Stimulated activated CD8-positive, alpha-beta memory T cell treated with anti-CD3 and anti-CD28 coated beads, Interleukin-15, amount 100 ng/mL, for 4 hours (primary cell): ENCODE measurements at regions not wholly inside any gene's neighbourhood (a gene's known extent, or its start where the extent isn't known, plus 50 kb on each side); places are given as distances from the start of the nearest gene placed in this dataset.

Experiments used
- DNase-seq, 2 donors: peaks; one replicate each; pipeline ENCODE4 v3.0.0-alpha.2; 2020; ENCODE audit warnings: low read depth in 2 of 2

DNA sequence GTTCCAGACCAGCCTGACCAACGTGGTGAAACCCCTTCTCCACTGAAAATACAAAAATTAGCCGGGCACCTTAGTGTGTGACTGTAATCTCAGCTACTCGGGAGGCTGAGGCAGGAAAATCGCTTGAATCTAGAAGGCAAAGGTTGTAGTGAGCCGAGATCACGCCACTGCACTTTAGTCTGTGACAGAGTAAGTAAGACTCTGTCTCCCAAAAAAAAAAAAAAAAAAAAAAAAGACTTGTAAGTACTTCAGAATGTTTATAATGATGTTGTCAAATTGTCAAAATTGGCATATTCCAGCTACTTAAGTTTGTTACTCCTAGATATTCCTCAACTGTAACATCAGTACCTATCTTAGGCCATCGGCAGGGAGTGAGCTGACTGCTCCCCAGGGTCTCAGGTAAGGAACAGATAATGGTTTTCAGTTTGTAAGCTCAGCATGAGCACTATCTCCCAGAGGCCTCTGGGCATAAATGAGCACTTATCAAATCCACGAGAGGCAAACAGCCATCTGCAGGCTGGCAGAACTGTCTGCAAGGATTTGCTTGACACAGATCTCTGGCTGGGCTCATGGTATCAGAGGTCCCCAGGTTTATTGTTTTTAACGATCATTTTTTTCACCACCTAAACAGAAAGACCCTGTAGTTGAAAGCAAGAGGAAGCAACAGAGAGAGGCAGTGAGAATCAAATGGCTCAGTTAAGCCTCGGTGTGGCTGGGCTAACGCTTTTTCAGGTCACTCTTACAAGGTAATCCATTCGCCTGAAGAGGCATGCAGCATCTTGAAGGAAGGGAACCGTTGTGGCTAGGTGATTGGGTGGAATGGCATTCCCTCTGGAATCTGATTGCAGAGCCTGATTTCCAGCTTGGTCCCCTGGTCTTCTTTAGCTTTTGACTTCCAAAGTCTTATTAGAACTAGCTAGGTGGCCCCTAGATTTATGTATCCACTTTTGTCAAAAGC is 115.9 kb downstream of the LY86 start:
- no peak for DNase-seq

DNA sequence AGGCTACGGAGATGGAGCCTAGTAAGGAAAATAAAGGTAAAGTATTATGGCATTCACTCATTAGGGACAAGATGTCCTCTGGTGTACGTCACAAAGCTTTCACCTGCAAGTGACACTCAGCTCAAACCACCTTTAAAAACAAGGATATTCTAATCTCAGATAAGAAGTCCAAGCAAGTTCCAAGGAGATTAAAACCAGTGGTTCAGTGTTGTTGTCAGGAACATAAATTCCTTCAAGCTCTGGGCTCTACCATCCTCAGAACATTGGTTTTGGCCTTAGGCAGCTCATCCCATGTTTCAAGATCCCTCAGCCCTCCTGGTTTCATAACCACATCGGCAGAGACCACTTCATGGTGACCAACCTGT is 116.5 kb downstream of the LY86 start:
- DNase-seq = no peak

DNA sequence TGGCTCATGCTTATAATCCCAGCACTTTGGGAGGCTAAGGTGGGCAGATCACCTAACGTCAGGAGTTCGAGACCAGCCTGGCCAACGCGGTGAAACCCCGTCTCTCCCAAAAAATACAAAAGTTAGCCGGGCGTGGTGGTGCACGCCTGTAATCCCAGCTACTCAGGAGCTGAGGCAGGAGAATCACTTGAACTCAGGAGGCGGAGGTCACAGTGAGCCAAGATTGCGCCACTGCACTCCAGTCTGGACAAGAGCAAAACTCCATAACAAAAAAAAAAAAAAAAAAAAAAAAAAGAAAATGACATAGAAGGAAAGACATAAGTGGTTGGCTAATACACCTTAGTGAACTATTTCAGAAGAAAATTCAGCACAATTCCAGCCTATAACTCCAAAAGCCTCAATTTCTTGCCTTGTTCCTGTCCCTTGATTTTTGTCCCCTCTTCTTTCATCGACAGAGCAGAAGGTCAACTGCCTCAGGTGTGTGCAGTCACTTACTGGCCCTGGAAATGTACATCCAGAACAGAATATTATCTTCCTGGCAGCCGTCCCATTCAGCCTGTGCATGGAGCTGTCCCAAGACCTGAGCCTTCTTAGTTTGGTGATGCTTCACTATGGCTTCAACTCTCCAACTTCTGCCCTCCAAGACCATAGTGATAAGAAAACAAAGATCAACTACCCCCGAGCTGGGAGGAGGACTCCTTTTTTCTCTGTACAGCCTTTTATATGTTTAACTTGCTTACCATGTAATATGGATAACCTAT is 117.6 kb downstream of the LY86 start:
- no peak for DNase-seq

DNA sequence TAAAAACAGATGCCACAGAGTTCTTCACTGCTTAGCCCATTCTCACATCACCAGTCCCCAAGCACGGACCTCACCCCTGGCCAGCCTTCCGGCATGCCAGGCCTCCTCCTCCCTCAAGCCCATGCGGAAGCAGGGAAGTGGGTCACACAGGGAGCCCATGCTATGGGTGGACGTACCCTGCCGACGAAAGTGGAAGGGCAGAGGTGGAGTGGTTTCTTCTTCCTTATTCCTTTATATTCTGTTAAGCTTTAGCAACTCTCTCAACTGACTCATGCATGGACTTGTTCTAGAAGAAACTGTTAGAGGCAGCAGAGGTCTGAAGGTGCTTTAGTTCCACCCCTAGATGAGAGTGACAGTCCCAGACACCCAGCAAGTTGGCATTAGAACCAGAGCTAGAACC is 118.6 kb downstream of the LY86 start:
- no peak for DNase-seq

DNA sequence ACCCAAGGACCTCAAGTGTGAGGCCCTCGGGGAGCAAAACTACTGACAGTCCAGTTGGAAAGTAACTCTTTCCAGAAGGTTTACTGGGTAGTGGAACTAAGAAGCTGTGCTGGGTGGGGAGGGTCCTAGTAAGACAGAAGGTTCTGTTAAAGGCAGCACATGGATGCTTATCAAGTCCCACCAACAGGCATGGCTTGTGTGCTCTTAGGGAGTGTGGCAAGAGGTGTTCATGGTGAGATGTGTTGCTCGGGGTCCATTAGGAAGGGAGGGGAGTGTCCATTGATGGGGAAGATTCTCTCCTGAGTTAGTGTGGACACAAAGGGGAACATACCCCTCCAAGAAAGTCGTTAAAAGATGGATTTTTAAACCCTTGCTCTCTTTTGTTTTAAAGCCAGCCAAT is 120.6 kb downstream of the LY86 start:
- DNase-seq = no peak

DNA sequence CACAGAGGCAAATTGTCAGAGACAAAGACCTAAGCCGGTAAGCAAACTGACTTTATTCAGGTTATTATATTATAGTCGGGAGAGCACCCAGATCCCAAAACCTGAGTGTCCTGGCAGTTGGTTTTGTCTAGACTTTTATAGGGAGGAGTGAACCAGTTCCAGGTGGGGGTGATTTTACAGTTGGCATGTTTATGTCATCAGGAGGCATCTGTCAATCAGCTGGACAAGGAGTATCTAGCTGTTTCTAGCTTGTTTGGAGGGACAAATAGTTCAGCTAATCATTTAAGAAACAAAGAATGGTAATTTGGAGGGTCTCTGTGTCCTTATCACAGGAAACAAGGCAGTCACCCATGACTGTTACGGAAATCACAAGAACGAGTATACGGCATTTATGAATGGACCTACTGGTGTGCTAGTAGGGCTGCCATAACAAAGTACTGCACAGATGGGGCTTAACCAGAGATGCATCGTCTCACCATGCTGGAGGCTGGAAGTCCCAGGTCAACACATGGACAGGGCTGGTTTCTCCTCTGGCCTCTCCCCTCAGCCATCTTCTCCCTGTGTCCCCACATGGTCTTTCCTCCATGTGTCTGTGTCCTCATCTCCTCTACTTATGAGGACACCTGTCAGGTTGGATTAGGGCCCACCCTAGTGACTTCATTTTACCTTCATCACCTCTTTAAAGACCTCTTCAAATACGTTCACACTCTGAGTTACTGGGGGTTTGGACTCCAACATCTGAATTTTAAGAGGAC is 122.7 kb downstream of the LY86 start:
- no peak for DNase-seq

DNA sequence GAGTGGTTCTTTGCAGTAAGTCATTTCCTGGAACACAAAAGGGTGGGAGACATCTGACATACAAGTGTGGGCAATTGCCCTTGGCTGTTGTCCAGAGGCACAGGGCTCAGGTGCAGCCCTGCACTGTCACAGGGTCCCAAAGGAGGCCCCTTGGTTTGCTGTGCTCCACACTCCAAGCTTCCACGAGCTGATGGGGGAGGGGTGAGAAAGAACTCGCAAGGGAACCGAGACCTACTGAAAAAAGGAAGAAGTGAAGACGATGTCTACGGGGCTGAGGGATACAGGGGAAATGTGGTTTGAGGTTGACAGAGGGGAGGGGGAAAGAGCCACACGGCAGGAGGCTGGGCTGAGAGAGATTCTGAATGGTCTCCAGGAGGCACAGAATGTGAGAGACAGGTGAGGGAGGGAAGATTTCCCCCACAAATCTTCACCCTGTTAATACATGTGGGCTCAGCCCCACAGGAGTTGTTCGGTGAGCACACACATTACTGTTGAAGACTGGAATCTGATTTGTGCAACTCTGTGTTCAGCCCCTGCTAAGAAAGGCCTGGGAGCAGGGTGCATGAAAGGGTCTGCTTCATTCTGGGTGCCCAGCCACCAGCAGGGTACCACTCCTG is 123.4 kb downstream of the LY86 start:
- DNase-seq = no peak

DNA sequence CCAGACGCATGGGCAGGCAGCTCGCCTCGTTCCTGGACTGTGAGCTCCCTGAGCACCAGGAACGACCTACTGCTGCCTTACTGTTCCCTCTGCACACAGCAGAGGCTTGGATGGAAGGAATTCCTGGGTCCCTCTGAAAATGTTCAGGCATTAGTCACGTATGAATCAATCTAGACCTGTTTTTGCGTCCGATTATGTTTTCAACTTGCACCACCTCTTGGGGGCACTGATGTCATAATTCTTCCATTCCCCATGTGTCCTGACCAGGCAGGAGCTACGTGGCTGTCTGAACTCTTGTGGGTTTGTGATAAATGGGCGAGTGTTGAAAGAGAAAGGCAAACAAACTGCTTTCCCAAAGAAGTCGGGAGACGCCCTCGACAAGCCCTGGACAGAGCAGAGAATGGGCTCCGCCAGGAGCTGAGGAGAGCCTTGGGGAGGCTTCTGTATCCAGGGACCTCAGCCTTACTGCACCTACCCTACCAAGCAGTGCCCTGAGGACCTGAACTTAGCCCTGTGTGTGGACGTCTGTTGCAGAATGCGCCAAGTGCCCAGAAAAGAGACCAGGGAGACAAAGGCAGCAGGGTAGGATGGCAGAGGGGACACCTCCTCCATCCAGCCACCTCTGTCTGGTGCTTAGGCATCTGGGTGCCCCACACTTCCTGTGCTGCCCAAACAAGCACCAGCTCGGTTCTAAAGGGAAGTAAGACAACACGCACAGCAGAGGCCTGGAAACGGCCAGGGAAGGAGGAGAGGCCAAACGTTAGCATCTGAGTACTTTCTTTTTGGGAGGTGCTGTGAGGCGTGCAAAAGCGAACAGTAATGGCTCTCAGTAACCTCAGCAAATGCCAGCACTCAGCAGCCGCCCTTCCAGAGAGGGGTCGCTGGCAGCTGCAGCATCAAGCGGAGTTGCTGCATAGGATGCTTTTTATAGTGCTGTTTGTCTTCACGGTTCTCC is 124.2 kb downstream of the LY86 start:
- no peak for DNase-seq

DNA sequence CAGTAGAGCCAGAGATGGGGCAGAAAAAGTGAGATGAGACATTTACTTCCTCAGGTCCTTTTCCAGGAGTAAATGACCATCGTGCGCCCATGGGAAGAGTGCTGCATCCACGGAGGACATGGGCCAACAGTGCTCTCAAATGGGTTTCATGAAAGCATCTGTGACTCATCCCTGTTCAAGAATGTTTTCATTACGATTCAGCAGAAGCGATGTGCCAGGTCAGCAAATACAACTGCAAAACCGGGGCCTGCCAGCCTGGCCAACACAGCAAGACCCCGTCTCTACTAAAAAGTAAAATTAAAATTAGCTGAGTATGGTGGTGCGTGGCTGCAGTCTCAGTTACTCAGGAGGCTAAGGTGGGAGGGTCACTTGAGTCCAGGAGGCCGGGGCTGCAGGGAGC is 125.1 kb downstream of the LY86 start:
- DNase-seq = no peak

DNA sequence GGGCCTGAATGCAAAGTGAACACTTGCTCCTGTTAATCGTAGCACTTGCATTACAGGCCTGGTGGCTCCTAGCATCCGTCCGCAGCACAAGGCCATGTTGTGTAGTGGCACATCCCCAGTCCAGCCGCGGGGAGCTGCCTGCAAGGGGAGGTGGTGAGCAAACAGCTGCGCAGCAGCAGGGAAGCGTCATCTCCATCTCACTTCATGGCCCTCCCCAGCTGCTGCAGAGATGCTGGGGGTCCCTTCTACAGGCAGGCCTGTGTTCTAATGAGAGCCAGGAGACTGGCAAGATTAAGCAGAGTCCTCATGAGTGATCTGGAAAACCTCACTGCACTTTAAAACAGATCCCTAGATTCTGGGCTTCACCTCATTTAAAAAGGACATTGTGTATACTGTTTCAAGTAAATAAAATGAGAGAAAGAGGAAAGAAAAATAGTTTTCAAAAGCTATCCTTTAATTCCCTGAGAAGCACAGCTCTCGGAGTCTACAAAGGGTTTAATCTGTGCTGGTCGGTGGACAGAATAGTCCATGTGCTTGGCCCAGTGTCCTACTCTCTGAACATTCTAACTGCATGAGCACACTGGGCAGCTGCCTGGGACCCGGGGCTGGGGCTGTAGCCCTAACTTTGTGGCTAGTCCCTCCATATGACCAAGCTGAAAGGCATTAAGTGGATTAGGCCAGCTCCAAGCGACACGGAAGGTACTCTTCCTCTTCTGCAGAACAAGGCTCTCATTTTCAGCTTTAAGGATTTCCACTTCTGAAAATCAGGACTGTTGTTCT is 125.8 kb downstream of the LY86 start:
- DNase-seq = no peak

DNA sequence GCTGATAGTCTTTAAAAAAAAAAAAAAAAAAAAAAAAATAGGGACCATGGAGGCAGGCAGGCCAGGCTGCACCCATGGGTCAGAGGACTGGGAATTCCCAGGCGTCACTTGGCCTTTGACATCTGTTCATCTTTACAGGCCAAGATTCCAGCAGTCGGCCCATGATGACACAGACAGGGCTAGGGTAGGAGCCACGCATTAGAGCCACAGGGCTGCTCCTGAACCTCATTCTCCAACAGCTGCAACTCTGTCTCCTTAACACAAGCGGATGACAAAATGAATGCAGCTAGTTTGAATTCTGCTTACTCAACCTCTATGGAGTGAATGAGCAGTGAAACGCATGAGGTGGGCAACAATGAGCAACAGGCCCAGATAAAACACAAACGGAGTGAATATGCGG is 126.4 kb downstream of the LY86 start:
- no peak for DNase-seq

DNA sequence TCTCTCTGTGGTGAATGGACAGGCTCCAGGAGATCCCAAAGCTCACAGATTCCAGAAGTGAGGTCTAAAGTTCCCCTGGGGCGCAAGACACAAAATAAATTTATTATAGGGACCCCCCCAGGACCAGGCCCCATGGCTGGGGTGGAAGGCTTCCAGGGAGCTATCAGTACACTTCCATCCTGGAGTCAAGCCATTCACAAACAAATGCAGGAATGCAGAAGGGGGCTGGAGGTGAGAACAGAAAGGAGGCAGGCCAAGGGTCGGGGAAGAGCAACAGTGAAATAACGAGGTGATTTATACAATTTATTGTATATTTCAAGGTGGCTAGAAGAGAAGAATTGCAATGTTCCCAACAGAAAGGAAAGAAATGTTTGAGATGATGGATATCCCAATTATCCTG is 126.9 kb downstream of the LY86 start:
- no peak for DNase-seq

DNA sequence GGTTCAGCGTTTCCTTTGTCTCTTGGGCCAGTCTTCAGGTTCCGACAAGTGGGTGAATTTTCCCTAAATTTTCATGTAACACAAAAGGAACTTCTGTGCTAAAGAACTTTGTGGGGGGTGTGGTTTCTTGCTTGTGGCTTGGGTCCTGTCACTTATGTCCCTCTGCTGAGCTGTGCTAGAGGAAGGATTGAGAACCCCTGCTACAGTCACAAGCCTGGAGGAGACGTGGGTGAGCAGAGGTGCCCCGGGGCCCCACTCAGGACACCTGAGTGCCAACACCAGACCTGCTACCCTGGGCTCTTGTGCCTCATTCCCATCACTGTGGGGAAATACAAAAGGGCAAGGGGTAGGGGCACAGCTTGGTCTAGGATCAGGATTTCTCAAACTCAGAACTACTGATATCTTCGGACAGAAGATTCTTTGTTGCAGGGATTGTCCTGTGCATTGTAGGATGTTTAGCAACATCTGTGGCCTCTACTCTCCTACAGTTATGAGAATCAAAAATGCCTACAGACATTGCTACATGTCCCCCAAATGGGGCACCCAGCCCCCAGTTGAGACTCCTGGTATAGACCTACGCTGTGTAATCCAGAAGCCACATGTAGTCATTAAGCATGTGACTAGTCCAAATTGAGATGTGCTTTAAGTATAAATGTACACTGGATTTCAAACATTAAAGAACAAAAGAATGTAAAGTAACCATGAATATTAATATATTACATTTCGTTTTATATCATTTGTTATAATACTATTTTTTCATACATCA is 128.7 kb downstream of the LY86 start:
- no peak for DNase-seq

DNA sequence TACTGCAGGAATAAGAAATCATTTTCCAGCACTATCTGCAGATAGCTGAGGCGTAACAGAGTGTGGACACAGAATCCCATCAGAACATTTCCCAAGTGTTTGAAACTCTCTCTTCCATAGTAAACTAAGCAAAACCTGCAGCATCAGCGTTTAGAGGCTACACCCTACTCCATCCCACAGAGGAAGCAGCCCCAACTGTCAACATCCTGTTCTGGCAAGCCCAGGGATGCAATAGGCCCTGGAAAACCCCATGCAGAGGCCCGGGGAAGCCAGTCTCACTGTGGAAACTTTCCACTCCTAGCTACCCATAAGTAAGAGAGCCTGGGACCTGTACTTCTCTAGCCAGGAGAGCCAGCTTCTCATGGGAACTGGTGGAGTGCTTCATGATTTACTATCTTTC is 129.4 kb downstream of the LY86 start:
- no peak for DNase-seq

DNA sequence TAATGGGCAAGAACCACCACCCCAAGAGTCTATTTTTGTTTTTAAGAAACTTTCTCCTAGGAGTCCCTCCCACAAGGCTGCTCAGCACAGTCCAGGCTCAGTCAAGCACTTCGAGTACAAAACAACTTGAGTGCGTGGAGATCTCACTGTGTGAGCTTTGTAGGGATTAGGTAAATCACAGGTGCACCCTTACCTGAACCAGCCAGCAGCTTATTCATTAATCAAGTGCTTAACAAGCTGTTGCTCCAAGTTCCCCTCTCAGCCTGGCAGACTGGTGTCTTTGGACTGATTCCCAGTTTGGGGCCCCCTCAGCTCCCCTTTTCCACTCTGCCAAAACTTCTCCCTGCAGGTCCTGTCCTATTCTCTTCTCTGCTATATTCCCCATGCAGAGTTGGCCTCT is 133.1 kb downstream of the LY86 start:
- DNase-seq = no peak

DNA sequence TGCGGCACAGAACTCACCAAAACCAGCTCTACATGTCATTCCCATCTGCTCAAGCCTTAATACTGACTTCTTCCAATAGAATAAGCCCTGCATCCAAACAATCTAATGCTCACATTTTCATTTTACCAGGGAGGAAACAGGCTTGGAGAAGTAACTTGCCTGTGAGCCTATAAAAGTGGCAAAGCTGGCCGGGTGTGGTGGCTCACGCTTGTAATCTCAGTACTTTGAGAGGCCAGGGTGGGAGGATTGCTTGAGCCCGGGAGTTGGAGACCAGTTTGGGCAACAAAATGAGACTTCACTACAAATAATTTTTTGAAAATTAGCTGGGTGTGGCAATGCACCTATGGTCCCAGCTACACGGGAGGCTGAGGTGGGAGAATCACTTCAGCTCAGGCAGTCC is 133.7 kb downstream of the LY86 start:
- no peak for DNase-seq

DNA sequence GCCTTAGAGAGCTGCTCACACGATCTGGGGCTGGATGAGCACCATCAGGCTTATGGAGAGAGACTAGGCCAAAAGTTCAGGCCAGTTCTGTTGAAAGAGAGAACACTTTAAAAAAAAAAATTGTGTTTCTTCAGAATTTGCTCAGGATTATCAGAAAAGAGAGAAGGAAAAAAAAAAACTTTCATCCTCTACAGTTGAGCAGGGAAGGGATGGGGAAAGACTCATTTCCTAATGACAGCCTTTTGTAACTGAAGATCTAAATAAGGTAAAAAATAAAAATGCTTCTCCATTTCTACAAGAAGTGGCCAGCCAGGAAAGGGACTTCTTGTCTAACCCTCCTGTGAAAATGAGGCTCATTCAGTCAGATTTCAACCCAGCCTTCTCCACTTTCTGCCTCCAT is 134.8 kb downstream of the LY86 start:
- DNase-seq = no peak

DNA sequence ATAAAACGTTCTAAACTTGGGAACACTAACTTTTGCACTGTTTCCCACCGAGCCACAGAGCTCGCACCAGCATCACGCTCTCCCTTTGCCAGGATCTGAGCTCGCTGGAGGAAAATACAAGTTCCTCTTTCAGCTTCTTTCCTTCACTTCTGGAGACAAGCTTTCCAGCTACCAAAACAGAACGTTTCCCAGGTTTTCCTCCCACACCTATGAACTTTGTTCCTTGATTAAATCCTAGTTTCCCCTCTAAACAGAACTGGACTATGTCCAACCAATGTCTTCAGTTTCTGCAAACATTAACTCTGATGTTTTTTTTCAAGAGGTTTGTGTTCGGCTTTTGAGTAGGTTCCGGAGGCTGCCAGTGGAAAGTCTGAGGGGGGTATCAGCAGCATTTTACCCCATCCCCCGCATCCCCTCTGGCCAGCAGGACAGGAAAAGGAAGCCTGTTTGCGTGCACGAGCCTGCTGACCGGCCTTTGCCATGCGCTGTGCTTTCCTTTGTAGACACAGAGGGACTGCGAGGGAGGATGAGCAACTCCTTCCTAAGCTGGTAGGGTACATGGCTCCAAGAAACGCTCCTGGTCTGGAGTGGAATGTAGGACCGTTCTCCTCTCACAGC is 135.5 kb downstream of the LY86 start:
- DNase-seq = no peak
